Testis (tissue), 2 donors: ENCODE measurements at regions not wholly inside any gene's neighbourhood (a gene's known extent, or its start where the extent isn't known, plus 50 kb on each side); places are given as distances from the start of the nearest gene placed in this dataset.

Experiments used
- POLR2A ChIP-seq: fragments of 450-650 bp; IDR thresholded peaks from one replicate; pipeline ENCODE4 v1.6.1; 2017; ENCODE audit warnings: antibody characterized with exemption, mild to moderate bottlenecking, moderate library complexity
- TF ChIP-seq, protein P1 (sequence below), 3 experiments: fragments of 450-650 bp in 2 of 3; fragments of 200-600 bp in 1 of 3; sonication (generic) in 1 of 3; IDR thresholded peaks; one replicate each; pipeline ENCODE4 v1.5.1; 2016 to 2019; ENCODE audit warnings: antibody characterized with exemption in 3 of 3, mild to moderate bottlenecking in 2 of 3, moderate library complexity in 1 of 3

DNA sequence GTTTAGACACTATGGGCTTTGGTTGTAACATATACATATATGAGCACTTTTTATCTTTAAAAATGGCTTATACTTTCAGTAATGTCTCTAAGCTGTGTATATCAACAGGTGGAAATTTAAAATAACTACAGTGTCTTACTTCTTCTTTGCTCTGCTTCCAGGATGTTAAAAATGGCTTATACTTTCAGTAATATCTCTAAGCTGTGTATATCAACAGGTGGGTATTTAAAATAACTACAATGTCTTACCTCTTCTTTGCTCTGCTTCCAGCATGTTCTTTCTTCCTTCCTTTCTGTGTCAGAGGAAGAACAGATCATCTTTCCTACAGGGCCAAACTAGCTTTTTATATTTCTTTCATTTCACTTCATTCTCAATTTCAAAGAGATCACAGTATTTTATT is 689.6 kb downstream of the EPHA4 start:
- TF ChIP-seq, protein P1, sequence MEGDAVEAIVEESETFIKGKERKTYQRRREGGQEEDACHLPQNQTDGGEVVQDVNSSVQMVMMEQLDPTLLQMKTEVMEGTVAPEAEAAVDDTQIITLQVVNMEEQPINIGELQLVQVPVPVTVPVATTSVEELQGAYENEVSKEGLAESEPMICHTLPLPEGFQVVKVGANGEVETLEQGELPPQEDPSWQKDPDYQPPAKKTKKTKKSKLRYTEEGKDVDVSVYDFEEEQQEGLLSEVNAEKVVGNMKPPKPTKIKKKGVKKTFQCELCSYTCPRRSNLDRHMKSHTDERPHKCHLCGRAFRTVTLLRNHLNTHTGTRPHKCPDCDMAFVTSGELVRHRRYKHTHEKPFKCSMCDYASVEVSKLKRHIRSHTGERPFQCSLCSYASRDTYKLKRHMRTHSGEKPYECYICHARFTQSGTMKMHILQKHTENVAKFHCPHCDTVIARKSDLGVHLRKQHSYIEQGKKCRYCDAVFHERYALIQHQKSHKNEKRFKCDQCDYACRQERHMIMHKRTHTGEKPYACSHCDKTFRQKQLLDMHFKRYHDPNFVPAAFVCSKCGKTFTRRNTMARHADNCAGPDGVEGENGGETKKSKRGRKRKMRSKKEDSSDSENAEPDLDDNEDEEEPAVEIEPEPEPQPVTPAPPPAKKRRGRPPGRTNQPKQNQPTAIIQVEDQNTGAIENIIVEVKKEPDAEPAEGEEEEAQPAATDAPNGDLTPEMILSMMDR (IDR thresholded peaks at IDR 0.05): no peak
- no peak for TF ChIP-seq POLR2A
